ACHN (cell line): ENCODE measurements at regions not wholly inside any gene's neighbourhood (a gene's known extent, or its start where the extent isn't known, plus 50 kb on each side); places are given as distances from the start of the nearest gene placed in this dataset.
"Not testable (repeated sequence)": the region's sequence is repeated elsewhere in the genome, so short reads cannot be mapped to it uniquely, and the experiment has no call there.

Experiments
- DNase-seq: peaks from one replicate; pipeline ENCODE4 v3.0.0-alpha.2; 2015
- in situ Hi-C: cut with HindIII; loops from 2 replicates; pipeline ENCODE4 v1.10.0; 2017; ENCODE audit warnings: low sequenced_read_pairs, low pct_ligation_motif_present, low pct_unique_long_range_greater_than_20kb

- in situ Hi-C loops, result no loop called here
- no peak for DNase-seq
Observed at GRCh38 chr2:84238907-84239306, 220.2 kb downstream of the SUCLG1 start.

- DNase-seq, result no peak
- in situ Hi-C loops, result no loop called here
Observed at GRCh38 chr2:84236288-84236687, 222.8 kb downstream of the SUCLG1 start.

GRCh38 chr2:84234103-84234502, 225.0 kb downstream of the SUCLG1 start:
- in situ Hi-C loops, result no loop called here
- DNase-seq, result no peak

GRCh38 chr2:84231478-84231877, 227.6 kb downstream of the SUCLG1 start:
- no peak for DNase-seq
- in situ Hi-C loops, result no loop called here

- DNase-seq, result no peak
- in situ Hi-C loops, result no loop called here
Observed at GRCh38 chr2:84224121-84224520, 235.0 kb downstream of the SUCLG1 start.

GRCh38 chr2:84223191-84223590, 235.9 kb downstream of the SUCLG1 start:
- no peak for DNase-seq
- in situ Hi-C loops, result no loop called here

GRCh38 chr2:84221102-84221501, 238.0 kb downstream of the SUCLG1 start:
- DNase-seq, in situ Hi-C loops: not testable (repeated sequence)

- in situ Hi-C loops, result no loop called here
Observed at GRCh38 chr2:84217456-84217855, 241.6 kb downstream of the SUCLG1 start.

GRCh38 chr2:84214455-84214854, 244.6 kb downstream of the SUCLG1 start:
- in situ Hi-C loops, result no loop called here
- no peak for DNase-seq

More at GRCh38 chr2:84217456-84217855, 241.6 kb downstream of the SUCLG1 start:
- DNase-seq, result no peak

GRCh38 chr2:84212611-84213314, 246.3 kb downstream of the SUCLG1 start:
- in situ Hi-C loops, result no loop called here
- DNase-seq, result no peak

- DNase-seq, result no peak
- in situ Hi-C loops, result no loop called here
Observed at GRCh38 chr2:84209941-84210340, 249.1 kb downstream of the SUCLG1 start.

- in situ Hi-C loops, result no loop called here
- no peak for DNase-seq
Observed at GRCh38 chr2:84204995-84205394, 254.1 kb downstream of the SUCLG1 start.

- DNase-seq, result no peak
- in situ Hi-C loops, result no loop called here
Observed at GRCh38 chr2:84202166-84202565, 256.9 kb downstream of the SUCLG1 start.

GRCh38 chr2:84201158-84201557, 257.9 kb downstream of the SUCLG1 start:
- no peak for DNase-seq
- in situ Hi-C loops, result no loop called here

GRCh38 chr2:84197901-84198300, 261.2 kb downstream of the SUCLG1 start:
- in situ Hi-C loops, result no loop called here

GRCh38 chr2:84194949-84195644, 264.0 kb downstream of the SUCLG1 start:
- in situ Hi-C loops, result no loop called here
- no peak for DNase-seq

More at GRCh38 chr2:84197901-84198300, 261.2 kb downstream of the SUCLG1 start:
- DNase-seq, result no peak

- no peak for DNase-seq
- in situ Hi-C loops, result no loop called here
Observed at GRCh38 chr2:84194181-84194580, 264.9 kb downstream of the SUCLG1 start.

GRCh38 chr2:84187258-84187657, 271.8 kb downstream of the SUCLG1 start:
- in situ Hi-C loops, result no loop called here
- DNase-seq, result no peak

- in situ Hi-C loops, result no loop called here
- DNase-seq, result no peak
Observed at GRCh38 chr2:84181927-84182326, 277.2 kb downstream of the SUCLG1 start.

GRCh38 chr2:84177733-84178132, 281.3 kb downstream of the SUCLG1 start:
- in situ Hi-C loops, result no loop called here
- DNase-seq, result no peak
